Urinary bladder (tissue), 3 donors: ENCODE measurements at regions not wholly inside any gene's neighbourhood (a gene's known extent, or its start where the extent isn't known, plus 50 kb on each side); places are given as distances from the start of the nearest gene placed in this dataset.
"Not testable (repeated sequence)": the region's sequence is repeated elsewhere in the genome, so short reads cannot be mapped to it uniquely, and the experiment has no call there.

Source experiments
- DNase-seq: peaks from one replicate; pipeline ENCODE4 v3.0.0-alpha.2; 2015; ENCODE audit errors: extremely low spot score
- H3K27ac ChIP-seq: one replicate; pipeline ENCODE4 v1.5.1; 2013; ENCODE audit warnings: low read depth, mild to moderate bottlenecking, moderate library complexity
- H3K36me3 ChIP-seq: one replicate; pipeline ENCODE4 v1.6.1; 2013; ENCODE audit warnings: mild to moderate bottlenecking, moderate library complexity; ENCODE audit not compliant: insufficient read depth
- H3K4me1 ChIP-seq: one replicate; pipeline ENCODE4 v1.6.1; 2013; ENCODE audit warnings: mild to moderate bottlenecking, moderate library complexity; ENCODE audit not compliant: insufficient read depth
- H3K4me3 ChIP-seq: one replicate; pipeline ENCODE4 v1.5.1; 2013; ENCODE audit warnings: low read depth, low read length
- WGBS: extraction: QIAGEN DNeasy Blood & Tissue Kit; methylation state at CpG from one replicate; pipeline ENCODE4 v1.1.7; 2013; 5-methylcytosine and 5-hydroxymethylcytosine counted together
- donor health status: healthy with polysubstance abuse.
- donor health status: healthy.

DNA sequence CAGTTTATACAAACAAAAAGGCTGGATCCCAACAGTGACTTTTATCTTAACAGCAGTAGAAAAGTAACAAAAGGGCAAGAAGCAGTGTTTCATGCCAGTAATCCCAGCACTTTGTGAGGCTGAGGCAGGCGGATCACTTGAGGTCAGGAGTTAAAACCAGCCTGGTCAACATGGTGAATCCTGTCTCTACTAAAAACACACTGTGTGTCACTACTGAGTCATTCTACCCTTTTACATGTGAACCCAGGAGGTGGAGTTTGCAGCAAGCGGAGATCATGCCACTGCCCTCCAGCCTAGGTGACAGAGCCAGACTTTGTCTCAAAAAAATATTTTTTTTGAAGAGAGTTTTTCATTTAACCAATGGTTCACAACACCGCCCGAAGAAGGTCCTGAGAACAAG lies 395.6 kb upstream of the USP9Y start:
- DNase-seq: no peak
- Histone ChIP-seq H3K36me3 (no peaks in the 10 kb centered on the region), H3K27ac (no peak overlapping the region), H3K4me1 (no peaks in the 10 kb centered on the region), H3K4me3 (no peak overlapping the region)
- 72% methylated on average over 4 of the region's 4 CpGs for WGBS

DNA sequence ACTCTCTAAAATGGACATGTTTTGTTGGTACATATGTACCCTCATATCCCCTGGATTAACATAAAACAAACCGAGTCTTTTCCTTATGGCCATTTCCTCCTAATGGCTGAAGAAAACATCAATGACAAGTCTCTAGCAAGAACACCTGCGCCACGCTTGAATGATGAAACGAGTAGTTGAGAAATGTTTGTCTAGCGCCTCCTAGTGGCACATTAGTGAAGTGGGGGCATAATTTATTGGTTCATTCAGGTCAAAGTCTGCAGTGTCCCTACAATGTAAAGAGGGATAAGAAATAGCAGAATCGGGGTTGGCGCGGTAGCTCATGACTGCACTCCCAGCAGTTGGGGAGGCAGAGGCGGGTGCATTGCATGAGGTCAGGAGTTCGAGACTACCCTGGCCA lies 391.8 kb upstream of the USP9Y start:
- H3K27ac ChIP-seq: no peak overlapping the region
- WGBS: 22% methylated on average over 10 of the region's 10 CpGs
- no peak for DNase-seq
- H3K36me3 ChIP-seq: no peaks in the 10 kb centered on the region
- H3K4me1 ChIP-seq: no peaks in the 10 kb centered on the region
- H3K4me3 ChIP-seq: no peak overlapping the region

DNA sequence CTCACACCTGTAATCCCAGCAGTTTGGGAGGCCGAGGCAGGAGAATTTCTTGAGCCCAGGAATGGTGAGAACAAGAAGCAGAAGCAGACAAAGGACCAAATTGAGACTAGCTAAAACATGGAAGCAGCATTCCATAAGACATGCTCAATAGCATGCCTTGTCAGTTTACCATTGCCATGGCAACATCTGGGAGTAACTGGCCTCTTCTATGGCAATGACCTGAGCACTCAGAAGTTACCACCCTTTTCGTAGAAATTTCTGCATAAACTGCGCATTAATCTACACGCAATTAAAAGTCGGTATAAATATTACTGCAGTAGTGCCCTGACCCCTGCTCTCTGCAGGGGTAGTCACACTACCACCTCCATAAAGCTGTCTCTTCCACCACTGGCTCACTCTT lies 390.2 kb upstream of the USP9Y start:
- no peaks in the 10 kb centered on the region for H3K36me3 ChIP-seq
- 86% methylated on average over 5 of the region's 5 CpGs for WGBS
- no peak overlapping the region for H3K27ac ChIP-seq
- H3K4me1 ChIP-seq: no peaks in the 10 kb centered on the region
- no peak for DNase-seq
- H3K4me3 ChIP-seq: no peak overlapping the region

DNA sequence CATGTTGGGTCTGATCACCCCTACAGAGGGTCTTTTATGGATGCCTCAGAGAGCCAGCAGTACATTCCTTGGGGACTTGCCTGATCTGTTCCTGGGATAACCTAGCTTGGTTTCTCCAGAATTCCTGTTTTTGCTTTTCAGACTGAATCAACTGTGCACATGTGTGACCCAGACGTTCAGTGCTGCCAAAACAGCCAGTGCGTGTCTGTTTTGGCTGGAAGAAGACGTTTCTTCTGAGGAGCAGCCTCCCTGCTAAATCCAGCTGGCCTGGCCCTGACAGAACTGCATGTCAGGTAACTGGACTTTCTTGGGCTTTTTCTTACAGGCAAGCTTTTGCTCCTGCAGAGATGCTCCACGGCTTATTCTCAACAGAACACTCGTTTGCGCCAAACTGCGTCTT lies 373.3 kb upstream of the USP9Y start:
- no peak for DNase-seq
- Histone ChIP-seq H3K4me3 (no peak overlapping the region), H3K4me1 (no peaks in the 10 kb centered on the region), H3K27ac (no peak overlapping the region), H3K36me3 (no peaks in the 10 kb centered on the region)
- 61% methylated on average over 7 of the region's 7 CpGs for WGBS

DNA sequence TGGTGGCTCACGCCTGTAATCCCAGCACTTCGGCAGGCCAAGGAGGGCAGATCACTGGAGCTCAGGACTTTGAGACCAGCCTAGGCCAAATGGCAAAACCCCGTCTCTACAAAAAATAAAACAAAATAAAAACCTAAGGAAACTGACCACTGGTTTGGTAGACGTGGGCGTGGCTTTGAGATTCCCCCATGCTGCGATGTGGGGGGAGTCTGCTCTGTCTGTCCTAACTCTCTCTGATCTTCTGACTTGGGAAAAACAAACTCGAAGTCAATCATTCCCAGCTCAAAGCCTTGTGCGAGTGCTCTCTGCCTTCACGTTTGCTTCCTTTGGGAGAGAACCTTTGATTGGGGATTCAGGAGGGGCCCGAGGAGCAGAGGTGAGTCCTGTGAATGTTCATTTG lies 369.1 kb upstream of the USP9Y start:
- not testable (repeated sequence) for H3K4me1 ChIP-seq, H3K4me3 ChIP-seq, DNase-seq, H3K36me3 ChIP-seq, H3K27ac ChIP-seq
- WGBS: 91% methylated on average over 8 of the region's 10 CpGs

DNA sequence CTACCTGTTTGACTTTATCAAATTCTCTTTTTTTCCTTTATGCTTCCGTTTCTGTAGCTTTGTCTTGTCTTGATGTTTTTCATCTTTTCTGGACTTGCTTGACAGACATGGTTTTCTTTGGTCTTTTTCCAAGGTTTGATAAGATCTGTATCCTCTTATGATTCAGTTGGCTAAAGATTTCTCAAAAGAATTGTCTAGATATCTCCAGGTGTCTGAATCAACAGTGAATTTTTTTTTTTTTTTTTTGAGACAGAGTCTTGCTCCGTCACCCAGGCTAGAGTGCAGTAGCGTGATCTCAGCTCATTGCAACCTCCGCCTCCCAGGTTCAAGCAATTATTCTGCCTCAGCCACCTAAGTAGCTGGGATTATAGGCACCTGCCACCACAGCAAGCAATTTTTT lies 357.8 kb upstream of the USP9Y start:
- Histone ChIP-seq H3K27ac (no peak overlapping the region), H3K4me1 (no peaks in the 10 kb centered on the region), H3K4me3 (no peak overlapping the region), H3K36me3 (no peaks in the 10 kb centered on the region)
- 76% methylated on average over 4 of the region's 4 CpGs for WGBS
- DNase-seq: no peak

DNA sequence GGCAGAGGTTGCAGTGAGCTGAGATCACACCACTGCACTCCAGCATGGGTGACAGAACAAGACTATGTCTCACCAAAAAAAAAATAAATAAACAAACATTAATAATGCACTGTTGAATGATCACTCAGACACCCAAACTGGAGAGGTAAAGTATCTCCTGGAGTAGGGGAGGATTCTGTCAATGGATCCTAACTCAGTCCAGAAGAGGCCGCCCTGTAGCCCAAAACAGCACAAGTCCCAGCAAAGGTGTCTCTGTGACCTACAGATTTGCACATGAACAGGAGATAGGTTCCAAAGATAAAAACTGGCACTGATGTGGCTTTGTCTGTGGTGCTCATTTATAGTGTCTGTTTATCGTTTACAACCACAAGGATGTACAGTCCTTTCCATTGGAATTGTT lies 352.9 kb upstream of the USP9Y start:
- Histone ChIP-seq H3K4me3 (no peak overlapping the region), H3K4me1 (no peaks in the 10 kb centered on the region), H3K36me3 (no peaks in the 10 kb centered on the region), H3K27ac (no peak overlapping the region)
- 76% methylated on average over 2 of the region's 2 CpGs for WGBS
- DNase-seq: no peak

DNA sequence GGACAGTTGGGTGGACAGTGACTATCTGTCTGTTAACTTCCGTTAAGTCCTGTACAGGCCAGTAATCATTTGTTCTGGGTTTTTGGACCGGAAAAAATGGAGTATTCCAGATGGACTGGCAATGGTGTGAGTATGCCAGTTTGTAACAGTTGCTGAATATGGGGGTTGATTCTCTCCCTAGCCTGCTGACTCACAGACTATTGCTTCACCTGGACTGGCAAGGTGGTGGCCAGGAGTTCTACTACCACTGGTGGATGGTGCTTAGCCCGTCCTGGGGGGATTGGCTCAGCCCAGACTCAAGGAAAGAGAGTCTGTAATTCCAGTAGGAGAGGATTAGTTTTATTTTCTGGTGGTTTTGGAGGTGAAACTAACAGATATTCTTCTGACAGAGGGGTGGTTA lies 343.8 kb upstream of the USP9Y start:
- Histone ChIP-seq H3K27ac (no peak overlapping the region), H3K4me1 (no peaks in the 10 kb centered on the region), H3K36me3 (no peaks in the 10 kb centered on the region), H3K4me3 (no peak overlapping the region)
- DNase-seq: no peak
- 85% methylated on average over 3 of the region's 3 CpGs for WGBS

DNA sequence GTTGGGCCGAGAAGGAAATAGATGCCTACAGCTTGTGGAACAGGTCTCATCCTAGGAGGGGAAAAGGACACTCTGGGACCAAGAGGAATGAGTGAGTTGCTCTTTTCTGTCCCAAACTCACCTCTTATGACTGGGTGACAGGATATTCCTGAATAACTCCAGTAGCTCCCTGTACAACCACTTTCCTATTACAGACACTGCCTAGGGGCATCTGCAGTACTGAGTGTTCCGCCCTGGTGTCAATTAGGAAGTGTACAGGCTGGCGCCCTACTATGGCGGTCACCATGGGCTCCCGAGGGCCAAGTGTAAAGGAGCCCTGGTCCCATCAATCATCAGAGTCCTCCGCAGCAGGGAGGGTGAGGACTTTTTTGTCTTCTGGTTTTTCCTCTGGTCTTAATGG lies 343.4 kb upstream of the USP9Y start:
- Histone ChIP-seq H3K27ac (no peak overlapping the region), H3K4me3 (no peak overlapping the region), H3K4me1 (no peaks in the 10 kb centered on the region), H3K36me3 (no peaks in the 10 kb centered on the region)
- no peak for DNase-seq
- 88% methylated on average over 6 of the region's 6 CpGs for WGBS

DNA sequence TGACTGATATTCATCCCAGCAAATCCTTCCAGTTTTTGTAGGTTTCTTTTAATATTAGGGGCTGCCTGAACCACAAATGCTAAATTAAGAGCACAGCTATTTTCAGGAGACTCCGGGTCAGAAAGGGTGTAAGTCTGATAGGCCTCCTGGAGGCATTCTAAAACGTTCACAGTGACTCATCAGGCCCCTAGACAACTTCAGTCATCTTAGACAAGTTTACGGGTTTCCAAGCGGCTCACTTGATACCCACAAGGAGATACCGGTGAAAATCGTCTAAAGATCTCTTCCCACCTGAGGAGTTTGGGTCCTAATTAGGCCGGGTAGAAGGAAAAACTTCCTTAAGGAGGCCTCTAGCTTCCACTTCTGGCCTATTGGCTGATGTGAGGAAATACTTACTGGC lies 342.7 kb upstream of the USP9Y start:
- Histone ChIP-seq H3K4me1 (no peaks in the 10 kb centered on the region), H3K27ac (no peak overlapping the region), H3K36me3 (no peaks in the 10 kb centered on the region), H3K4me3 (no peak overlapping the region)
- DNase-seq: no peak
- WGBS: 64% methylated on average over 7 of the region's 7 CpGs

DNA sequence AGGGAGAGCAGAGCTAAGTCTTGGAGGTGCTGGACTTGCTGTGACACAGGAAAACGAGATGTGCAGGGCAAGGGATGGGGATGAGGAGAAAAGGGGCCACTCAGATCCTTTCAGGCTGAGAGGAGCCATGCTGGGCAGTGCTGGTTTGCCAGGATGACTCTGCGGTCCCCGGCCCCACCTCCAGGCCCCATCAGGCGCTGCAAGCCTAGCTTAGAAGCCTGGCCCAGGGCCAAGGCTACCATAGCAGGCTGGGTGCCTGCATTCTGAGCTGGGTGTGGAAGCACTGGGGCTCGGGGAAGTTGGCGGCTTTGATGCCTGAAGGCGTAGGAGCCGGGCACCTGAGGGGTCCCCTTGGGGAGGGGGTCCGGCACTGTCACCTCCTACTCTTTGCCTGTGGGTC lies 341.2 kb upstream of the USP9Y start:
- Histone ChIP-seq H3K36me3 (no peaks in the 10 kb centered on the region), H3K4me3 (no peak overlapping the region), H3K4me1 (no peaks in the 10 kb centered on the region), H3K27ac (no peak overlapping the region)
- DNase-seq: no peak
- WGBS: 23% methylated on average over 9 of the region's 9 CpGs

DNA sequence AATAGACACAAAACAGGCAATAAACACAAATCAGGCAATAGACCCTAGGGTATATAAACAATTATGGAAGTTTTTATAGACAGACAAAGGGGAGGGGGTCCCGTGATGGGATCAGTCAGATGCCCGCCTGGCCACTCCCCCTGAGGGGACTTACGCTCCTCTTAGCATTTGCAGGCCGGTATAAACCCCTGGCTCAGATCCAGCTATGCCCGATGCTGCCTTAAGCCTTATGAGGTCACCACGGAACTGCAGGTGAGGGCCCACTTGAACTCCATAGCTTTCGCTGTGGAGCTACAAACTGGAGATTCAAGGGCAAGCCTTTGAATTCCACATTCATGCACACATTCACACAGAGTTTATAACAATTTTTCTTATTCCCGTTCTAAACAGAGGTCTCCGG lies 340.5 kb upstream of the USP9Y start:
- no peaks in the 10 kb centered on the region for H3K4me1 ChIP-seq
- WGBS: 54% methylated on average over 9 of the region's 9 CpGs
- no peak for DNase-seq
- H3K36me3 ChIP-seq: no peaks in the 10 kb centered on the region
- H3K4me3 ChIP-seq: no peak overlapping the region
- H3K27ac ChIP-seq: no peak overlapping the region

DNA sequence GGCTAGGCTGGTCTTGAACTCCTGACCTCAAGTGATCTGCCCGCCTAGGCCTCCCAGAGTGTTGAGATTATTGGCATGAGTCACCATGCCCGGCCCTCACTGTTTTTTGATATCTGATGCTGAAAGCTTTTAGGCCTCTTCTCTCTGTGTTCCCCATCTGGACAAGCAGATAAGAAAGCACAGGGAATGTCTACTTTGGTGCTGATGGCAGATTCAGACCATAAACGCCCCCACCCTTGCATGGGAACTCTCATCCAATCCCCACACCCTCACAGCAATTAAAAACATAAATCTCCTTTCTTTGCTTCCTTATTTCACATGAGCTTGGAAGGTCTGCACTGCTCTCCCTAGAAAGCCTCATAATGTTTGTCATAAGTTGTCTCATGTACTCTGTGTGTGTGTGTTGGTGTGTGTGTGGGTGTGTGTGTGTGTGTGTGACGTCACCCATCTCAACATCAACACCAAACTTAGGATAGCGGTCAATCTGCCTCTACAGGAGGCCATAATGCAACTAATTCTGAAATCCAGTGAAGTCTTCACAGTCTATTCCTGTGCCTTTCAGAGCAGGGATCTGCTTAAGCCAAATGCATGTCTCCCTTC lies 335.6 kb upstream of the USP9Y start:
- H3K4me3 ChIP-seq: no peak overlapping the region
- H3K36me3 ChIP-seq: no peaks in the 10 kb centered on the region
- no peaks in the 10 kb centered on the region for H3K4me1 ChIP-seq
- H3K27ac ChIP-seq: no peak overlapping the region
- DNase-seq: no peak
- 28% methylated on average over 5 of the region's 5 CpGs for WGBS

DNA sequence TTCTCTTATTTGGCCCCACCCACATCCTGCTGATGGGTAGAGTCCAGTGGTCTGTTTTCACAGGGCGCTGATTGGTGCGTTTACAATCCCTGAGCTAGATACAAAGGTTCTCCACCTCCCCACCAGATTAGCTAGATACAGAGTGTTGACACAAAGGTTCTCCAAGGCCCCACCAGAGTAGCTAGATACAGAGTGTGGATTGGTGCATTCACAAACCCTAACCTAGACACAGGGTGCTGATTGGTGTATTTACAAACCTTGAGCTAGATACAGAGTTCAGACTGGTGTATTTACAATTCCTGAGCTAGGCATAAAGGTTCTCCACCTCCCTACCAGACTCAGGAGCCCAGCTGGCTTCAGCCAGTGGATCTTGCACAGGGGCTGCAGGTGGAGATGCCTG lies 326.4 kb upstream of the USP9Y start:
- WGBS: 96% methylated on average over 2 of the region's 2 CpGs
- not testable (repeated sequence) for H3K4me1 ChIP-seq, H3K36me3 ChIP-seq, H3K27ac ChIP-seq, H3K4me3 ChIP-seq, DNase-seq
